B cell (primary cell): ENCODE measurements at regions not wholly inside any gene's neighbourhood (a gene's known extent, or its start where the extent isn't known, plus 50 kb on each side); places are given as distances from the start of the nearest gene placed in this dataset.

Experiments used
- ATAC-seq: fragments of 200-7000 bp; cut with Tn5 transposase; one replicate; pipeline ENCODE4 v1.10.0; 2021; ENCODE audit warnings: low read depth, mild to moderate bottlenecking, moderate number of reproducible peaks, moderate library complexity
- CTCF ChIA-PET: fragments of 350-600 bp; sonication (Branson Sonifier 250); formaldehyde crosslinking; loops from one replicate; lab custom pipeline; 2021; ENCODE audit warnings: antibody characterized with exemption, inconsistent platforms; lab: Charles Lee
- POLR2A ChIA-PET: fragments of 350-600 bp; sonication (Branson Sonifier 250); formaldehyde crosslinking; loops from one replicate; lab custom pipeline; 2021; ENCODE audit warnings: antibody characterized with exemption; lab: Charles Lee
- DNase-seq: peaks from one replicate; pipeline ENCODE4 v3.0.0; 2013
- H2AFZ ChIP-seq: 2 replicates; pipeline ENCODE4 v1.6.1; 2012; ENCODE audit warnings: mild to moderate bottlenecking, low read depth, low read length; ENCODE audit not compliant: insufficient read depth, poor library complexity, severe bottlenecking
- H3K27ac ChIP-seq, 2 donors: 1 replicate in 1 of 2; 2 replicates in 1 of 2; pipeline ENCODE4 v1.5.1; 2012 to 2013; ENCODE audit warnings: low read length in 2 of 2, mild to moderate bottlenecking in 2 of 2, moderate library complexity in 1 of 2
- H3K27me3 ChIP-seq, 4 experiments: fragments of 200-600 bp in 1 of 4; sonication (generic) in 1 of 4; replicated peaks in 1 of 4; 1 replicate in 2 of 4; 2 replicates in 2 of 4; pipeline versions ENCODE4 v1.6.1 to v1.7.0; 2013 to 2016; ENCODE audit warnings: low read length in 3 of 4, mild to moderate bottlenecking in 2 of 4, mixed read lengths in 1 of 4, moderate library complexity in 1 of 4; ENCODE audit not compliant: insufficient read depth in 4 of 4, control insufficient read depth in 3 of 4; ENCODE audit errors: control extremely low read depth in 1 of 4
- H3K36me3 ChIP-seq, 2 experiments: replicated peaks in 1 of 2; 1 replicate in 1 of 2; 2 replicates in 1 of 2; pipeline versions ENCODE4 v1.6.1 to v1.7.1; 2013; ENCODE audit warnings: low read length in 1 of 2; ENCODE audit not compliant: insufficient read depth in 2 of 2, control insufficient read depth in 1 of 2; ENCODE audit errors: control extremely low read depth in 1 of 2, extremely low read depth in 1 of 2
- H3K4me1 ChIP-seq, 2 donors: fragments of 200-600 bp in 1 of 2; sonication (generic) in 1 of 2; 1 replicate in 1 of 2; 2 replicates in 1 of 2; pipeline versions ENCODE4 v1.5.1 to v1.6.1; 2013 to 2017; ENCODE audit warnings: low read length in 2 of 2; ENCODE audit not compliant: control insufficient read depth in 2 of 2, insufficient read depth in 2 of 2
- H3K4me2 ChIP-seq: replicated peaks from 2 replicates; pipeline ENCODE3; 2012; ENCODE audit warnings: mild to moderate bottlenecking, low read depth, low read length; ENCODE audit not compliant: poor library complexity, severe bottlenecking
- H3K4me3 ChIP-seq, 5 experiments: fragments of 200-600 bp in 1 of 5; sonication (generic) in 1 of 5; 1 replicate in 3 of 5; 2 replicates in 2 of 5; pipeline versions ENCODE4 v1.5.1 to v1.7.0; 2011 to 2016; ENCODE audit warnings: low read length in 4 of 5, mild to moderate bottlenecking in 4 of 5, low read depth in 2 of 5, control low read depth in 1 of 5, moderate library complexity in 1 of 5; ENCODE audit not compliant: insufficient read depth in 1 of 5; ENCODE audit errors: control extremely low read depth in 1 of 5, extremely low read depth in 1 of 5
- H3K79me2 ChIP-seq: fragments of 200-600 bp; sonication (generic); one replicate; pipeline ENCODE4 v1.6.0; 2016; ENCODE audit warnings: low read length; ENCODE audit not compliant: control insufficient read depth, insufficient read depth
- H3K9ac ChIP-seq: fragments of 200-600 bp; sonication (generic); 2 replicates; pipeline ENCODE4 v1.6.1; 2017; ENCODE audit warnings: mild to moderate bottlenecking, low read length, moderate library complexity
- H3K9me3 ChIP-seq, 3 donors: one replicate each; pipeline versions ENCODE4 v1.6.1 to v1.7.1; 2013; ENCODE audit warnings: low read length in 2 of 3; ENCODE audit not compliant: control insufficient read depth in 2 of 3, insufficient read depth in 1 of 3; ENCODE audit errors: control extremely low read depth in 1 of 3
- H4K20me1 ChIP-seq: 2 replicates; pipeline ENCODE4 v1.6.0; 2012; ENCODE audit warnings: mild to moderate bottlenecking, low read length; ENCODE audit not compliant: insufficient read depth, control insufficient read depth, poor library complexity, severe bottlenecking
- H3K27ac Mint-ChIP-seq: one replicate; pipeline ENCODE4 v1.8.0; 2021; ENCODE audit warnings: mixed read lengths
- H3K27me3 Mint-ChIP-seq: one replicate; pipeline ENCODE4 v1.8.0; 2021; ENCODE audit warnings: mixed read lengths
- H3K4me1 Mint-ChIP-seq: one replicate; pipeline ENCODE4 v1.8.0; 2021; ENCODE audit warnings: mixed read lengths
- H3K4me3 Mint-ChIP-seq: one replicate; pipeline ENCODE4 v1.8.0; 2021; ENCODE audit warnings: mixed read lengths
- H3K9me3 Mint-ChIP-seq: one replicate; pipeline ENCODE4 v1.8.0; 2022; ENCODE audit warnings: mixed read lengths; ENCODE audit not compliant: insufficient read depth
- EZH2 ChIP-seq: IDR thresholded peaks from 2 replicates; pipeline ENCODE4 v1.6.1; 2012; ENCODE audit warnings: borderline replicate concordance, low read depth, mild to moderate bottlenecking, moderate library complexity, low read length; ENCODE audit not compliant: insufficient read depth, poor library complexity, severe bottlenecking
- WGBS: methylation state at CpG from one replicate; pipeline ENCODE4 v1.1.5; 2013; ENCODE audit warnings: missing lambda C conversion rate; ENCODE audit not compliant: insufficient coverage; 5-methylcytosine and 5-hydroxymethylcytosine counted together
- intact Hi-C: fragments of 100-400 bp; cut with micrococcal nuclease; formaldehyde crosslinking; loops from one replicate; pipeline ENCODE4 v1.10.0; 2022
- TF ChIP-seq, protein P1 (sequence below): fragments of 200-600 bp; IDR thresholded peaks from one replicate; pipeline ENCODE4 v1.8.0; 2022; ENCODE audit warnings: antibody characterized with exemption, mild to moderate bottlenecking

DNA sequence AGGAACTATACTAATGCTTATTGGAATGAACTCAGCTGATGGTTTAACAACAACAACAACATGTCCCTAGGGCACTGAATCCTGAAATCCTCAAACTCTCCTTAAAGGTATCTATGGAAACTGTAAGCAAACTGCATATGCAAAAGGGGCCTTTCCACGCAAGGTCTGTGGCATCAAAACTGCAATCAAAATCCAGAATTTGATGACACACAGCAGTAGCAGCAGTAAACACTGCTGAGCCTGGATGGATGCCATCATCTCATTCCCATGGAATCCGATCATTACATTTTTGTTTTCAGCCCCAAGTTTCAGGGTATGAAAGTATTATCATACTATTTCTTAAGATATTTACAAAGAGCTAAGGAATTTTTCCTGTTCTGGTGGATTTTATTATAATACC lies 399.7 kb downstream of the VPS13C start:
- Histone ChIP-seq H3K9ac (no peak overlapping the region), H3K4me1 (no peaks in the 10 kb centered on the region), H3K27ac (no peak overlapping the region), H3K36me3 (no peaks in the 10 kb centered on the region), H3K79me2 (no peaks in the 10 kb centered on the region), H3K4me3 (no peak overlapping the region), H4K20me1 (no peaks in the 10 kb centered on the region), H2AFZ (no peak overlapping the region), H3K9me3 (no peaks in the 10 kb centered on the region), H3K4me2 (no peak overlapping the region), H3K27me3 (no peaks in the 10 kb centered on the region)
- intact Hi-C loops = no loop called here
- POLR2A ChIA-PET = no interaction called here
- no peak for TF ChIP-seq EZH2
- TF ChIP-seq, protein P1, sequence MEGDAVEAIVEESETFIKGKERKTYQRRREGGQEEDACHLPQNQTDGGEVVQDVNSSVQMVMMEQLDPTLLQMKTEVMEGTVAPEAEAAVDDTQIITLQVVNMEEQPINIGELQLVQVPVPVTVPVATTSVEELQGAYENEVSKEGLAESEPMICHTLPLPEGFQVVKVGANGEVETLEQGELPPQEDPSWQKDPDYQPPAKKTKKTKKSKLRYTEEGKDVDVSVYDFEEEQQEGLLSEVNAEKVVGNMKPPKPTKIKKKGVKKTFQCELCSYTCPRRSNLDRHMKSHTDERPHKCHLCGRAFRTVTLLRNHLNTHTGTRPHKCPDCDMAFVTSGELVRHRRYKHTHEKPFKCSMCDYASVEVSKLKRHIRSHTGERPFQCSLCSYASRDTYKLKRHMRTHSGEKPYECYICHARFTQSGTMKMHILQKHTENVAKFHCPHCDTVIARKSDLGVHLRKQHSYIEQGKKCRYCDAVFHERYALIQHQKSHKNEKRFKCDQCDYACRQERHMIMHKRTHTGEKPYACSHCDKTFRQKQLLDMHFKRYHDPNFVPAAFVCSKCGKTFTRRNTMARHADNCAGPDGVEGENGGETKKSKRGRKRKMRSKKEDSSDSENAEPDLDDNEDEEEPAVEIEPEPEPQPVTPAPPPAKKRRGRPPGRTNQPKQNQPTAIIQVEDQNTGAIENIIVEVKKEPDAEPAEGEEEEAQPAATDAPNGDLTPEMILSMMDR = no peak
- CTCF ChIA-PET = no interaction called here
- peaks cover 13% of the 10 kb centered on the region for H3K27me3 Mint-ChIP-seq
- DNase-seq (no peak), ATAC-seq (no peak)
- no peaks in the 10 kb centered on the region for H3K4me1 Mint-ChIP-seq
- H3K4me3 Mint-ChIP-seq = no peak overlapping the region
- WGBS = no CpG with 5 or more reads among the region's 2 CpGs
- no peak overlapping the region for H3K27ac Mint-ChIP-seq
- no peaks in the 10 kb centered on the region for H3K9me3 Mint-ChIP-seq

DNA sequence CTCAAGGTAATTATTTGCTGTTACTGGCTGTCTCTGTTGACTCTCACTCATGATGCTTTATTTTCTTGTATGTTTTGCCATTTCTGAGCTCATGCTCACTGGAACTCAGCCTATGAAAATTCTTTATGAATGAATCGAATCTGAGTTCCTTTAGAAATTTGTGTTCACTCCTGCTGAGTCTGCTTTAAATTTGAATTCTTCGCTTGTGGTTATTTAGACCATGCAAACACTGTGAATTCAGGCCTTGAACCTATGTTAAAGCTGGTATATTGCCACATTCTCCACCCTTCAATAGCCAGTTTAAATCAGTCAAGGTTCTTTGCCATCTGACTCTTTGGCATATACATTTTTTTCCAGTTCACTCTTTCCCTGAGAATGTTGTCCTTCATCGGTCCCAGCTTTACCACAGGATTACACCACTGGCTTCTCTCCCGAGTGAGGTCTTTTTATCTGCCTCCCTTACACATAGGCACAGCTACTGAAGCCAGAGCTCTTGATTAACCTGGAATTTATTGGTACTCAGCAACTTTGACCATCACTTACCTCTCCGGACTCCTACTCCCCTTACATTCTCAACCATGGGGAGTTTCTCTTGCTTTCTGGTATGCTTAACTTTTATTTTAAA lies 400.6 kb downstream of the VPS13C start:
- Histone ChIP-seq H2AFZ (no peak overlapping the region), H3K27ac (no peak overlapping the region), H3K36me3 (no peaks in the 10 kb centered on the region), H3K4me2 (no peak overlapping the region), H3K9me3 (no peaks in the 10 kb centered on the region), H4K20me1 (no peaks in the 10 kb centered on the region), H3K4me3 (no peak overlapping the region), H3K9ac (no peak overlapping the region), H3K27me3 (no peaks in the 10 kb centered on the region), H3K79me2 (no peaks in the 10 kb centered on the region), H3K4me1 (no peaks in the 10 kb centered on the region)
- H3K27ac Mint-ChIP-seq = no peak overlapping the region
- POLR2A ChIA-PET = no interaction called here
- DNase-seq = no peak
- WGBS = 96% methylated on average over 3 of the region's 5 CpGs
- H3K4me3 Mint-ChIP-seq = no peak overlapping the region
- H3K4me1 Mint-ChIP-seq = no peaks in the 10 kb centered on the region
- intact Hi-C loops = no loop called here
- TF ChIP-seq, protein P1 = no peak
- no peak for TF ChIP-seq EZH2
- no peak for ATAC-seq
- CTCF ChIA-PET = no interaction called here
- no peaks in the 10 kb centered on the region for H3K9me3 Mint-ChIP-seq
- H3K27me3 Mint-ChIP-seq = peaks cover 4% of the 10 kb centered on the region
